Left kidney (tissue), 1 donor: ENCODE measurements at regions not wholly inside any gene's neighbourhood (a gene's known extent, or its start where the extent isn't known, plus 50 kb on each side); places are given as distances from the start of the nearest gene placed in this dataset.

Source experiments
- DNase-seq: peaks from one replicate; pipeline ENCODE4 v3.0.0-alpha.2; 2013

- DNase-seq = no peak
These were observed 228.5 kb upstream of the CASK start for GRCh38 chrX:42151808-42152207.

GRCh38 chrX:42149765-42150164 is 226.4 kb upstream of the CASK start:
- DNase-seq = peak; percentile 0

- DNase-seq = no peak
These were observed 225.9 kb upstream of the CASK start for GRCh38 chrX:42149281-42149680.

- peak; percentile 59 for DNase-seq
These were observed 220.7 kb upstream of the CASK start for GRCh38 chrX:42143866-42144592.

GRCh38 chrX:42140320-42140719 is 217.0 kb upstream of the CASK start:
- no peak for DNase-seq

GRCh38 chrX:42135583-42136228 is 212.4 kb upstream of the CASK start:
- no peak for DNase-seq

GRCh38 chrX:42131856-42132255 is 208.5 kb upstream of the CASK start:
- no peak for DNase-seq

- DNase-seq = no peak
These were observed 205.9 kb upstream of the CASK start for GRCh38 chrX:42129022-42129940.

GRCh38 chrX:42128587-42128986 is 205.2 kb upstream of the CASK start:
- no peak for DNase-seq

- no peak for DNase-seq
These were observed 204.7 kb upstream of the CASK start for GRCh38 chrX:42128020-42128419.

GRCh38 chrX:42127563-42127962 is 204.2 kb upstream of the CASK start:
- no peak for DNase-seq

- no peak for DNase-seq
These were observed 200.0 kb upstream of the CASK start for GRCh38 chrX:42123369-42123768.

GRCh38 chrX:42119076-42119475 is 195.7 kb upstream of the CASK start:
- no peak for DNase-seq

GRCh38 chrX:42117318-42117717 is 194.0 kb upstream of the CASK start:
- DNase-seq = no peak

GRCh38 chrX:42109428-42109827 is 186.1 kb upstream of the CASK start:
- no peak for DNase-seq

GRCh38 chrX:42107495-42108488 is 184.4 kb upstream of the CASK start:
- no peak for DNase-seq

GRCh38 chrX:42106556-42106955 is 183.2 kb upstream of the CASK start:
- no peak for DNase-seq

GRCh38 chrX:42102586-42103282 is 179.4 kb upstream of the CASK start:
- no peak for DNase-seq

GRCh38 chrX:42098900-42099299 is 175.5 kb upstream of the CASK start:
- DNase-seq = peak; percentile 8

- DNase-seq = no peak
These were observed 174.1 kb upstream of the CASK start for GRCh38 chrX:42097486-42097885.
